HG02588 (cell line): ENCODE measurements at regions not wholly inside any gene's neighbourhood (a gene's known extent, or its start where the extent isn't known, plus 50 kb on each side); places are given as distances from the start of the nearest gene placed in this dataset.
"Not testable (repeated sequence)": the region's sequence is repeated elsewhere in the genome, so short reads cannot be mapped to it uniquely, and the experiment has no call there.

ENCODE experiments used
- ATAC-seq: cut with Tn5 transposase; IDR thresholded peaks from one replicate; pipeline ENCODE4 v1.9.1; 2021; ENCODE audit warnings: mild to moderate bottlenecking, moderate library complexity; ENCODE audit not compliant: unreplicated experiment

DNA sequence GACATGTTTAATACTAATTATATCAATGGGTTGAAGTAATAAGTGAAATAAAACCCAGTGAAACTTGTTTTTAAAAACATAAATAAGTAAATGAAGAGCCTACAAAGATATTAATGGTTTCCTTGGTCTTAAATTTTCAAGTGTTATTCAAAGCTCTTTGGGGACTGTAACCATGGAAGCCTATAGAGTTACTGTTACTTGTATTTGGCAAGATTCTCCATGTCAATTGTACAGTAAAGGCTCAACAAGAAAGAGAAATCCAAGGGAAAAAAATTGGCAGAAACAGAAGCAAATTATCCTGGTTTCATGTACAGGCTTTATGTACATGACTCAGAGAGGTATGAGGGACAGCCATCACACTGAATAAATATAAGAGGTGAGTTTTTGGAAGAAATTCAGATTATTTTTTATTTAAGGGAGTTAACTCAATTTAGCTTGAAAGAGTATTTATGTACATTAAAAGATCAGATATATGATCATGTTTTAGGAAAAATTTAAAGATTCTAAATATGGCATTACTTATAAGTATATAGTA is 151.1 kb upstream of the HMGA2 start:
- no peak for ATAC-seq

DNA sequence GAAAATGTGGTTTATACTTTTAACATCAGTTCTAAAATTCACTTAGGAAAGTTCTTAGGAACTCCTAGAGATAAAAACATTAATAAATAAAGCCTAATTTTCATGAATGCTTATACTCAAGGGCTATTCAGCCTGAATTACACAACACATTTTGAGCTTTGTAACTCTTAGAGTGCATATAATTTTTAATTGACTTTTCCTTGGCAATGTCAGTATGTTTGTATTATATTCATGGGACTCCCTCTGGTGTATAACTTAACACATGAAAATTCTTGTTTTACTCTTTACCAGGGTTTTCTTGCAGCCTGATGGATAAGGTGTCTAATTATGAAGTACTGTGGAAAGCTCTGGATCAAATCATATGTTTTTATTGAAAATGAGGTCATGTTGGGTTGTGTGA is 150.6 kb upstream of the HMGA2 start:
- no peak for ATAC-seq

DNA sequence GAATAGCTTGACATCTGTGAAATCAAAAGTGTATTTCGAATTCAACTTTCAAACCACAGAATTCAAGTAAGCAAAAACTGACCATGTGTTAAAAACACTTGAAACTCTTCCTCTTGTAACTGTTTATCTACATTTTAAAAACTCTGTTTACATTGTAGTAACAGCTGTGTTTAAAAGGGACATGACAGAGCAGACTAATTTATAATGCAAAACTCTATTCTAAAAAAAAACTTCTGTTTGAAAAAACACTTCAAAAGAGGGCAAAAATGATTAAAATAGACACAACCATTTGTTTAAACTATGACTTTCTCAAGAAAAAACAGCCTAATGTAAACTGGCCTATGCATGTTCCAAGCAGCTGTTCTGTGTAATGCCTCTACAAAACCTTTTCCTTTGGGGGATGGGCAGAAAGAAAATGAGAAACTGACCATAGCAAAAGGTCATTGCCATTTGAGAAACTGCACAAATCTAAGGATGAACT is 149.1 kb upstream of the HMGA2 start:
- no peak for ATAC-seq

DNA sequence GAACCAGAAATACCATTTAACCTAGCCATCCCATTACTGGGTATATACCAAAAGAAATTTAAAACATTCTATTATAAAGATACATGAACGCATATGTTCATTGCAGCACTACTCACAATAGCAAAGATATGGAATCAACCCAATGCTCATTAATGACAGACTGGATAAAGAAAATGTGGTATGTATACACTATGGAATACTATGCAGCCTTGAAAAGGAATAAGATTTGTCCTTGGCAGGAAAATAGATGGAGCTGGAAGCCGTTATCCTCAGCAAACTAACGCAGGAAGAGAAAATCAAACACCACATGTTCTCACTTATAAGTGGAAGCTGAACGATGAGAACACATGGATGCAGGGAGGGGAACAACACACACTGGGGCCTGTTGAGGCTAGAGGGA is 146.1 kb upstream of the HMGA2 start:
- not testable (repeated sequence) for ATAC-seq

DNA sequence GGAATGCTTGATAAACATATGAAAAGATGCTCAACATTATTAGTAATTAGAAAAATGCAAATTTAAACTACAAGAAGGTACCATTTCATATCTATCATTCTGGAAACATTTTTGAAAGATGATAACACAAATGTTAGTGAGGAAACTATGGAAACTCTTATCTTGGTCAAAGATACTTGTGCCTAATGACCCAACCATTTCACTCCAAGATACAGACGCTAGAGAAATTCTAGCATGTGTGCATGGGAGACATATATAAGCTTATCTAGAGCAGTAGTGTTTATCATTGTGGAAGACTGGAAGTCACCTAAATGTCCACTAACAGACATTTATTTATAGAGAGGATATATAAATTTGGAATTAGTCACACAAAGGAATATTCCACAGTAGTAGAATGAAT is 143.1 kb upstream of the HMGA2 start:
- no peak for ATAC-seq

DNA sequence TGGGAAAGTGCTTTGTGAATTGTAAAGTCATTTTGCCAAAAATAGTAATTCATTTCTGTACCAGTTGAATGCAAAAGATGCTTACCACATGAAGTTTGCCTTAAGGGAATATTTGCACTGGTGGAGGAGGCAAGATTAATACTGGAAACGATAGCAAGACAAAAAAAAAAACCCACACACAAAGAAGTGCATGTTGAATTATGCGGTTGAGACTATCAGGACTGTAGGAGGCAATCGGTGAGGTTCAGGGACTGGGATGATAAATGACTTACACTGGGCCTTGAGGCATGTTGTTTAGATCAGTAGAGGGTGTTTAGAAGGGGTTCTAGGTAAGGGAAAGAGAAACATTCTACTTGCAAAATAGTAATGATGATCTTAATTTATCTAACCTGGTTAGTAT is 142.2 kb upstream of the HMGA2 start:
- ATAC-seq = no peak

DNA sequence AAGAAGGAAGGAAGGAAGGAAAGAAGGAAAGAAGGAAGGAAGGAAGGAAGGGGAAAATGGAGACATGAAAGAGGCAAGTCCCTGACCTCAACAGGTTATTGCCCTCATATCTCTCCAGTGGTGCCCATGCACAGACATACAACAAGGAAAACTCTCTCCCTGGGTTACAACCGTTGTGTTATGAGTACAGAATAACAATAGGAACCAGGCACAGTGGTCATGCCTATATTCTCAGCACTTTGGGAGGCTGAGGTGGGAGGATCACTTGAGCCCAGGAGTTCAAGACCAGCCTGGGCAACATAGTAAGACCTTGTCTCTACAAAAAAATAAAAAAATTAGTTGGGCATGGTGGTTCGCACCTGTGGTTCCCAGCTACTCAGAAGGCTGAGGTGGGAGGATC is 139.4 kb upstream of the HMGA2 start:
- no peak for ATAC-seq

DNA sequence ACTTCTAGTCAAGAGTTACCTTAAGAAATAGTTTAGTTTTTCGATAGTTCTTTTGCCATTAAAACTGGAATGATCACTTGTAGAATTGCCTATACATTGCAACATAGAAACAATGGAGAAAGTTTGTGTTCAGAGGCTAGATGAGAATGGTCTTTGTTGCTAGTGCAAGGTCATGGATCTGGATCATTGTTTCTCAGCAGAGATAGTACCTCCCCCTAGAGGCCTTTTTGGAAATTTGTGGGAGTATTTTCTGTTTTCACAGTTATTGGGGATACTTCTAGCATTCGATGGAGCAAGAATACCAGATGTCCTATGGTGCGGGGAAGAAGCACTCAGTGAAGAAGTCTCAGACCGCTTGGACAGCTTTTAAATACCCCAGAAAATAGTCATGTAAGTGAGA is 138.8 kb upstream of the HMGA2 start:
- ATAC-seq = no peak

DNA sequence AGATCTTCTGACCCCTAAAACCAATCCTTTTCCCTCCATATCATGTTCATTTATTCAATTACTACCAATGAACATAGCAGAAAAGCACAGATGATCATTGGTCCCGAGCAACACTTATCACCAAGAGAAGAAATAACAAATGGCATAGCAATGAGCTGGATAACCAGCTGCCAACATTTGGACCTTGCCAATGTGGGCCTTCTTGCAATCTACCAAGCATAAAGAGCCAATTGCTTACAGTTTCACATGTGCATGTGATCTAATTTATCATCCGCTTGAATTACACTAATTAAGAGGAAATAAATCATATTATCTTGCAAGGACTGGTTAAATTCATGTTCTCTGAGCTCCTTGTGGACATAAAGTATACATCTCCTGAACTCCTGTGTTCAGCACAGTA is 134.8 kb upstream of the HMGA2 start:
- no peak for ATAC-seq

DNA sequence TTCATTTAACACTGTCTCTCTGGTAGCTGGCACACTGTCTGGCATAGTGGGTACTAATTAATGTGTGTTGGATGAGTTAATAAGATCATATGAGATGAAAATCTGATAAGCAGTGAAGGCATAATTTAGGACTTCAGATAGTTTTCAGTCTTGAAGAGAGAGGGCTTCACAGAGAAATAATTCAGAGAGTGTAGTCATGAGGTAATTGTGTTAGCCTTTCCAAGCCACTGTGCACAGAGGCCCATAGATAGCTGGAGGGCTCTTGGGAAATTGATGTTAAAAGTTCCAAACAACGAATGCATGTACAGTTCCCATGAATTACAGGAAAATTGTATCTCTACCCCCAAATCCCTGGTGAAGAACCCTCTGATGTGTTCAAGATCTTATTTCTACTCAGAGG is 133.8 kb upstream of the HMGA2 start:
- ATAC-seq = no peak

DNA sequence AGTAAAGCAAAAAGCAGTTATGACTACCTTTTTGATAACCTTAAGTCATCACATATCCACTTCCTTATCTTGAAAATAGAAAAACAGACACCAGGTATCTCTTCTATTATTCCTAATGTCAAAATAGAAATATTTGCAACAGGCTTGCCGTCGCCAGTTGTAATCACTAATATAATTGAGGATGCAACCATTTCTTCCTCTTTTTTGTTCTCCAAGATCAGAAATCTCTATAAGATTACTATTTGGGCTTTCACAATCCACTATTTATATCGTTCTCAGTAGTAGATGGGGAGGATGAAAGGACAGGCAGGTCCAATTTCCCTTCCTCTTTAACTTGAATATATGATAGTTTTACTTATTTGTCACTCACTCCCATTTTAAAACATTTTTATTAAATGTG is 130.2 kb upstream of the HMGA2 start:
- no peak for ATAC-seq

DNA sequence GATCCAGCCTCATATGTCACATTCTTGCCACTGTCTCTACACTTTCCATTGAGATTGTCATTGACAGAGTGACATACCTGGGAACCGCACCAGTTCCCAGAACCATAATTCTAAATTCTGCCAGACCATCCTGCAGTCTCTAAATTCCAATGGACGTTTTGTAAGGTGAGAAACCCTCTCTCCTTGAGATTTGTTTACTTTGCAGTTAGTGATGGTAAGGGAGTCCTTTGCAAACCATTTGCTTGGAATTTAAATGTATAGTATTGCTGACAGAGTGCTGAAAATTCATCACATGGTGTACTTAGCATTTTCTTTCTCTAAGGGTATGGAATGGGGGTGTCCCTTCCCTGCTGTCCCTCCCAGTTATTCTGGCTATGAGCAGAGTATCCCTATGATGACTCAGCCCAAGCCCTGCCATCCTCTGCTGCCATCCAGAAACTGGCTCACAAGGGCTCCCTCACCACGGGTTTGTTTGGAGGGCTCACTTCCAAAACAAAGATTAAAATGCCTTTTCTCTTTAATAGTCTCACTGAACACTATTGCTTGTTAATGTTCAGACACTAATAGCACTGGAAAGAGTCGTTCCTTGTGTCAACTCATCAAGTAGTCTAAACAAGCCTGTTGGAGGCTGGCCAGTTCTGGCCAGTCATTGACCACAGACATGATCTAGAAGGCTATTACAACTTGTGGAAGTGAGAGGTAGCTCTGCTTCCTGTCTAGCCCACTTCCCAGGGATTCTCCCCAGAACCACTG is 129.0 kb upstream of the HMGA2 start:
- ATAC-seq = no peak

DNA sequence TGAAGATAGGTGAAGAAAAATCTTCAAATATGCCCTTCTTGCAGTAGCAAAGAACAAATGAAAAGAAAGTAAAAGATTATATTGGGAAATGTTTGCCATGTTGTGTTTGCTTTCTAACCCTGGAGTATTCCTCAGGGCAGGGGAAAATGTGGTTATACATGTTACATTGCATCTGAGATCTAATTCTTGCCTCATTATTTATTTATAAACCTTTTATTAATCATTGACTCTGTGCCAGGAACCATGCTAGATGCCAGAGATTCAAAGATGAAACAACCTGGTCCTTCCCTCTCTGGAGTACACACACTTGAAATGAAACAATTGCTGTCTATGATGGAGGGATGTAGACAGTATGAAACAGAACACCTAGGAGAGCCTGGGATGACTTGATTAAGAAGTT is 128.1 kb upstream of the HMGA2 start:
- ATAC-seq = no peak

DNA sequence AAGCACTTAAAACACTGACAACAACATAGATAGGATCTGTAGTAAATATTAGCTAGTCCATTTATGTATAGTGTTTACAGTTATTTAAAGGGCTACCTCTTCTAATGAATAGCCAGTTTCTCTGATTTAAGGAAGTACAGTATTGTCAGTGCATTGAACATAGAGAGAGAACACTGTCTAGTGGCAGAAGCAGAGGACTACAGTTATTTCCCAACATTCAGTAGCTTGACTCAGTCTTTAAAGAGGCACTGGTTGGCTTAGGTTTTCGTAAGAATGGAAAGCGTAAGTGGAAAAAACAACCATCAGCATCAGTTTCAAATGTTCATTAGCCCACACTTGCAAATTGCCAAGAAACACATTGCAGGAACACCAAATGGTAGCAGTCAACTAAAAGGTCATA is 125.0 kb upstream of the HMGA2 start:
- ATAC-seq = no peak

DNA sequence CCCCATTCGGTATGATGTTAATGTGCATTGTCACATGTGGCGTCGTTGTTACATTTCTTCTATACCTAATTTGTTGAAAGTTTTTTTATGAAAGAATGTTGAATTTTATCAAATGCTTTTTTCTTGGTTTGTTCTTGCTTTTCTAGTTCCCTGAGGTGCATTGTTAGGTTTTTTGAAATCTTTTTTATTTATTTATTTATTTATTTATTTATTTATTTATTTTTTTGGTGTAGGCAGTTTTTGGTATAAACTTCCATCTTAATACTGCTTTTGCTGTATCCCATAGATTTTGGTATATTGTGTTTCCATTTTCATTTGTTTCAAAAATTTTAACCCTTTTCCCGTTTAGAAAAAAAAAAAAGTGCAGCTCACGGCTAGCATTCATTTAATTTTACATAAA is 121.1 kb upstream of the HMGA2 start:
- ATAC-seq = no peak

DNA sequence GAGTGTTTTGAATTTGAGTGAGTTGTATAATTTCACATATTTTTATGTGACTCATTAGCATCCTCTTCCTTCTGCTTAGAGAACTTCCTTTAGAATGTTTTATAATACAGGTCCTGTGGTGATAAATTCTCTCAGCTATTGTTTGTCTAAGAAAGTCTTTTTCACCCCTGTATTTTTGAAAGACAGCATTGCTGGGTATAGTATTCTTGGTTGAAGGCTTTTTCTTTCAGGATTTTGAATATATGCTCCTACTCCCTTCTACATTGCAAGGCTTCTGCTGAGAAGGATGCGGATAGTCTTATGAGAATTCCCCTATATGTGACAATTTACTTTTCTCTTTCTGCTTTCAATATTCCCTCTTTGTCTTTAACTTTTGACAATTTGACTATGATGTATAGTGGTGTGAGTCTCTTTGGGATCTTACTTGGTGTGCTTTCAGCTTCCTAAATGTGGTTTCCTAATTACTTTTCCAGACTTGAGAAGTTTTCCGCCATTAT is 118.9 kb upstream of the HMGA2 start:
- ATAC-seq = no peak

DNA sequence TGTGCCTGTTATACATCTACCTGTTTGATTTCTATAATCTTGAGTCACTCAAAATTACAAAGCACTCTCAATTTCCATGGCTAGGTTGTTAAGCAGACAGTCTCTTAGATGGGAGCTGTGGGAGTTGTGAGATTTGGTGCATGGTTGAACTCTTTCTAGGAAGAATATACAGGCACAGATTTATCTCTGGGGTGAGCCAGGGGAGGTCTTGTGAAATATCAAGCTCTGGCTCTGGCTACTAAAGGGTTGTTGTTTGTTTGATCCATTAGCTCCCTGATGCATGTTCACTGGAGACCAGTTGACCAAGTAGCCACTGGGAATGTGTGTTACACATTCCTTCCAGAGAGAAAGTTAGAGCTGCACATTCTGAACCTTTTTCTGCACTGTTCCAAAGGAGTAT is 117.2 kb upstream of the HMGA2 start:
- no peak for ATAC-seq

DNA sequence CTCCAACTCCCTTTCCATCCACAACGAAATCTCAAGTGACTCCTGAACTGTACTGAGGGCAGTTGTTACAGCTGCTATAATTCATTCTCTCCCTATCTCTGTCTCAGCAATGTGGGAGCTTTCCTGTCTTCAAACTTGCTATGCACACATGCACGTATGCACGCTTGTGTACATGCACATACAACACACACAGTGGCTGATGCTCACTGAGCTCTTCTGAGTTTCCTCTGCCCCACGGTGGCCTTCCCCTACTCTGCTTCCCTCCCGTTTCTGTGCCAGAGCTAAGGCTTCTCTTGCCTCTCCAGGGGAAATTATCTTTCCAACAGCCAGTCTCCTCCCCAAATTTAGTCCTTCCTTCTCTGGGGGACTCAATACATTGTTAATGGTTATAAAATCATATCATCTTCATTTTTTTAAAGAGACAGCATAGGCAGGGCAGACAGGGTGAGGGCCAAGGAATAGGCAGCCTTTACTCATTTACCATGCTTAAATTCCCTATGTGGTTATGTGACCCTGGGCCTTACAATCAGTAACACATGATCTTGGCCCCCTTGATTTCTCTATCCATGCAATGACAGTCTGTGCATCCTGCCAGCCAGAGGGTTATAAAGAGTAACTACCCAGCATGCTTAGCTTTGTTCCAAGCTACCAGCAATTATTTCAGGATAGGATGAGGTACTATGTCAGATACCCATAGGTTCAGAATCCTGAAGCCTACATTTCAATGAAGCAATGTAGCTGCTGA is 111.9 kb upstream of the HMGA2 start:
- no peak for ATAC-seq

DNA sequence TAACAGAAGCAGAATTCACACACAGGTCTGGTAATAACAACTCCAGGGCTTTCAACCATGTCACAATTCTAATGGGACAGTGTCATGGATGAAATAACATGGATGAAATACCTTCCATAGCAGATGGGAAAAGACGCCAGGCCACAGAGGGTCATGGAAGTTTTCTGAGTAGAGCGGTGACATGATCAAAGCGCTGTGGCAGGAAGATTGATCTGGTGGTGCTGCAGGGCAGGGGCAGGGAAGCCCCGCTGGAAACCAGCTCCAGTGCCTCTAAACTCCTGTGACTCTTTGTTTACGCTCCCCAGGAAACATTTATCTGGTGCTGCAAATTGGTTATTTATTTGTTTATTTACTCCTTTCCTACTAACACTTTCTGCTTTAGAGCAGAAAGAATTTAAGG is 108.3 kb upstream of the HMGA2 start:
- no peak for ATAC-seq

DNA sequence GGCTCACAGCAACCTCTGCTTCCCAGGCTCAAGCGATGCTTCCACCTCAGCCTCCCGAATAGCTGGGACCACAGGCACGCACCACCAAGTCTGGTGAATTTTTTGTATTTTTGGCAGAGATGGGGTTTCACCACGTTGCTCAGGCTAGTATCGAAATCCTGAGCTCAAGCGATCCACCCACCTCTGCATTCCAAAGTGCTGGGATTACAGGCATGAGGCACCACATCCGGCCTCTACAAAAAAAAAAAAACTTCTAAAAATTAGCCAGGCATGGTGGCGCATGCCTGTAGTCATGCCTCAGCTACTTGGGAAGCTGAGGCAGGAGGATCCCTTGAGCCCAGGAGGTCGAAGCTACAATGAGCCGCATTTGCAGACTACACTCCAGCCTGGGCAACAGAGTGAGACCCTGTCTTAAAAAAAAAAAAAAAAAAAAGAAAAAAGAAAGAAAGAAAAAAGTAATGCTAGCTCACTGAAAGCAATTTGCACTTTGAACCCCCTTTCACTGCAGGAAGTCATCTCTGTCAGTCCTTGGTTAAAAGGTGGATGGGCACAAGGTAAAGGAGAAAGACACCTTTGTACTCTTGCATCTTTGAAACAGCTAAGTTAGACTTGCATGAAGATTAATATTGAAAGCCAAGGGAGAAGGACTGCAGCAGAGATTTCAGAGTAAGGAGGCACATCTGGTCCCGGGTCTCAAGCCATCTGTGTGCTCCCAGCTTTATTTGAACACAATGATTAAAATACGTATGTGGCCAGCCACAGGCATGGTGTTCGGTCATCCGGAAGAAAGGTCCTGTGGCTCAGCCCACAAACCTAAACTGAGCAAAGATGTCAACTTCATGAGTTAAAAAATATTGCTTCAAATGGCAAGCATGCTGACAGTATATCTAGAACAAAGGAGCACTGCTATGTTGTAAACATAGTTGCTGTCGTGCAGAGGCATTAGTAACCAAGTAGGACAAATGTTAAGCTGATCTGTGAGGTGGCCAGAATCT is 103.8 kb upstream of the HMGA2 start:
- no peak for ATAC-seq
